ENCODE measurements at regions not wholly inside any gene's neighbourhood (a gene's known extent, or its start where the extent isn't known, plus 50 kb on each side); places are given as distances from the start of the nearest gene placed in this dataset.

GRCh38 chr3:1717524-1717923 lies 381.1 kb upstream of the CNTN4 start:
- no peaks in the 10 kb centered on the region for H3K27me3 ChIP-seq (ENCODE audit: control insufficient read depth, insufficient read depth, low read length)
- H3K27ac ChIP-seq (ENCODE audit: insufficient read depth, low read length): no peak overlapping the region
- no peaks in the 10 kb centered on the region for H3K79me2 ChIP-seq (ENCODE audit: control insufficient read depth, insufficient read depth, low read length)
- no peaks in the 10 kb centered on the region for H4K20me1 ChIP-seq (ENCODE audit: control insufficient read depth, extremely low read depth, insufficient read depth, low read length)
- no peak overlapping the region for H3K4me3 ChIP-seq (replicated peaks in 1 of 4; ENCODE audit: control extremely low read depth in 1 of 4, insufficient read depth in 1 of 4, low read depth in 3 of 4, low read length in 4 of 4)
- no peak overlapping the region for H2AFZ ChIP-seq (ENCODE audit: low read length)
- no peak overlapping the region for H3K9ac ChIP-seq (ENCODE audit: insufficient read depth, low read length)
- no peak overlapping the region for H3K4me2 ChIP-seq (ENCODE audit: extremely low read depth, insufficient read depth, low read length)
- no peak for DNase-seq (ENCODE audit: low read depth in 2 of 2)
- no peaks in the 10 kb centered on the region for H3K9me3 ChIP-seq (ENCODE audit: control insufficient read depth, insufficient read depth, low read depth, low read length)
- no peaks in the 10 kb centered on the region for H3K4me1 ChIP-seq (ENCODE audit: control insufficient read depth, extremely low read depth, insufficient read depth, low read length)
- no peaks in the 10 kb centered on the region for H3K36me3 ChIP-seq (ENCODE audit: control insufficient read depth, insufficient read depth, low read length)
- TF ChIP-seq EZH2 (IDR thresholded peaks at IDR 0.05; ENCODE audit: low read length, missing control alignments) (no peak), CTCF (conservative IDR thresholded peaks at IDR 0.05 in 1 of 2, IDR thresholded peaks at IDR 0.05 in 1 of 2; ENCODE audit: low read depth in 1 of 2, low read length in 2 of 2) (no peak)

GRCh38 chr3:1723726-1724125 lies 374.9 kb upstream of the CNTN4 start:
- H3K4me3 ChIP-seq (replicated peaks in 1 of 4; ENCODE audit: control extremely low read depth in 1 of 4, insufficient read depth in 1 of 4, low read depth in 3 of 4, low read length in 4 of 4): no peak overlapping the region
- H3K9ac ChIP-seq (ENCODE audit: insufficient read depth, low read length): no peak overlapping the region
- no peaks in the 10 kb centered on the region for H3K36me3 ChIP-seq (ENCODE audit: control insufficient read depth, insufficient read depth, low read length)
- H3K79me2 ChIP-seq (ENCODE audit: control insufficient read depth, insufficient read depth, low read length): no peaks in the 10 kb centered on the region
- H4K20me1 ChIP-seq (ENCODE audit: control insufficient read depth, extremely low read depth, insufficient read depth, low read length): no peaks in the 10 kb centered on the region
- no peaks in the 10 kb centered on the region for H3K9me3 ChIP-seq (ENCODE audit: control insufficient read depth, insufficient read depth, low read depth, low read length)
- no peak overlapping the region for H3K27ac ChIP-seq (ENCODE audit: insufficient read depth, low read length)
- H3K4me2 ChIP-seq (ENCODE audit: extremely low read depth, insufficient read depth, low read length): no peak overlapping the region
- TF ChIP-seq CTCF (conservative IDR thresholded peaks at IDR 0.05 in 1 of 2, IDR thresholded peaks at IDR 0.05 in 1 of 2; ENCODE audit: low read depth in 1 of 2, low read length in 2 of 2) (no peak), EZH2 (IDR thresholded peaks at IDR 0.05; ENCODE audit: low read length, missing control alignments) (no peak)
- DNase-seq (ENCODE audit: low read depth in 2 of 2): no peak
- no peaks in the 10 kb centered on the region for H3K4me1 ChIP-seq (ENCODE audit: control insufficient read depth, extremely low read depth, insufficient read depth, low read length)
- H3K27me3 ChIP-seq (ENCODE audit: control insufficient read depth, insufficient read depth, low read length): no peaks in the 10 kb centered on the region
- no peak overlapping the region for H2AFZ ChIP-seq (ENCODE audit: low read length)

GRCh38 chr3:1726741-1727140 lies 371.9 kb upstream of the CNTN4 start:
- no peaks in the 10 kb centered on the region for H4K20me1 ChIP-seq (ENCODE audit: control insufficient read depth, extremely low read depth, insufficient read depth, low read length)
- no peak for DNase-seq (ENCODE audit: low read depth in 2 of 2)
- H3K4me3 ChIP-seq (replicated peaks in 1 of 4; ENCODE audit: control extremely low read depth in 1 of 4, insufficient read depth in 1 of 4, low read depth in 3 of 4, low read length in 4 of 4): no peak overlapping the region
- H3K36me3 ChIP-seq (ENCODE audit: control insufficient read depth, insufficient read depth, low read length): no peaks in the 10 kb centered on the region
- H3K27ac ChIP-seq (ENCODE audit: insufficient read depth, low read length): no peak overlapping the region
- no peak overlapping the region for H3K9ac ChIP-seq (ENCODE audit: insufficient read depth, low read length)
- H3K79me2 ChIP-seq (ENCODE audit: control insufficient read depth, insufficient read depth, low read length): no peaks in the 10 kb centered on the region
- H3K4me1 ChIP-seq (ENCODE audit: control insufficient read depth, extremely low read depth, insufficient read depth, low read length): no peaks in the 10 kb centered on the region
- no peak overlapping the region for H2AFZ ChIP-seq (ENCODE audit: low read length)
- no peak overlapping the region for H3K4me2 ChIP-seq (ENCODE audit: extremely low read depth, insufficient read depth, low read length)
- H3K9me3 ChIP-seq (ENCODE audit: control insufficient read depth, insufficient read depth, low read depth, low read length): no peaks in the 10 kb centered on the region
- TF ChIP-seq EZH2 (IDR thresholded peaks at IDR 0.05; ENCODE audit: low read length, missing control alignments) (no peak), CTCF (conservative IDR thresholded peaks at IDR 0.05 in 1 of 2, IDR thresholded peaks at IDR 0.05 in 1 of 2; ENCODE audit: low read depth in 1 of 2, low read length in 2 of 2) (no peak)
- no peaks in the 10 kb centered on the region for H3K27me3 ChIP-seq (ENCODE audit: control insufficient read depth, insufficient read depth, low read length)

Data from fibroblast of lung (primary cell).